Muscle of leg (tissue), 3 donors: ENCODE measurements at regions not wholly inside any gene's neighbourhood (a gene's known extent, or its start where the extent isn't known, plus 50 kb on each side); places are given as distances from the start of the nearest gene placed in this dataset.
A peak's percentile ranks its signal among the peaks of the same experiment; 100 is the strongest.

Experiments
- DNase-seq: peaks from one replicate; pipeline ENCODE4 v3.0.0; 2013
- H3K27ac ChIP-seq: one replicate; pipeline ENCODE4 v1.5.1; 2013; ENCODE audit warnings: mild to moderate bottlenecking, low read length, control low read depth
- H3K27me3 ChIP-seq: one replicate; pipeline ENCODE4 v1.6.1; 2013; ENCODE audit warnings: low read length; ENCODE audit not compliant: control insufficient read depth, insufficient read depth
- H3K36me3 ChIP-seq: one replicate; pipeline ENCODE4 v1.6.1; 2013; ENCODE audit warnings: low read length; ENCODE audit not compliant: control insufficient read depth, insufficient read depth
- H3K4me1 ChIP-seq: one replicate; pipeline ENCODE4 v1.6.1; 2013; ENCODE audit warnings: low read length; ENCODE audit not compliant: control insufficient read depth, insufficient read depth
- H3K4me3 ChIP-seq: one replicate; pipeline ENCODE4 v1.5.1; 2013; ENCODE audit warnings: low read length, control low read depth
- H3K9me3 ChIP-seq: replicated peaks from 2 replicates; pipeline ENCODE4 v1.6.1; 2013; ENCODE audit warnings: low read depth, low read length; ENCODE audit not compliant: control insufficient read depth
- WGBS: methylation state at CpG from one replicate; pipeline ENCODE4 v1.1.5; 2013; ENCODE audit warnings: missing lambda C conversion rate; ENCODE audit not compliant: insufficient coverage; 5-methylcytosine and 5-hydroxymethylcytosine counted together

DNA sequence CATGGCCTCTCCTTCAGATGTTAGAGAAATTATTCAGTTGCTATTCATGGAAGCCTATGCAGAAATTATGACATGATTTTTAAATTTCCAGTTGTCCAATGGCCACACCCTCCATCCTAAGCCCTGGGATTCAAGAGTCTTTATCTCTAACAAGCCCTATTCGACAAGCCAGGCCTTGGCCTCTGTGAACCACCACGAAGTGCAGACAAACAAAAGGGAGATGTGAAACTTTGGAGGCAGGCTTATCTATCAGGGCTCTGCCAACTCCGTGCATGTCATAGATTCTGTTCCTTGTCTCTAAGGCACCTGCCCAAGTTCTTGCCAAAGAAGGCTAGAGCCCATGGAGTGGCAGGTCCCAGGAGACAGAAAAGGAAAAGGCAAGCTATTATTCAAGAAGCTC lies 212.4 kb upstream of the ADAMTS9 start:
- Histone ChIP-seq H3K9me3 (no peaks in the 10 kb centered on the region), H3K27me3 (no peaks in the 10 kb centered on the region), H3K36me3 (no peaks in the 10 kb centered on the region), H3K4me1 (peaks cover 31% of the 10 kb centered on the region), H3K27ac (peak overlapping the region; percentile 69), H3K4me3 (no peak overlapping the region)
- DNase-seq = peak; percentile 50
- 73% methylated on average over 3 of the region's 3 CpGs for WGBS

DNA sequence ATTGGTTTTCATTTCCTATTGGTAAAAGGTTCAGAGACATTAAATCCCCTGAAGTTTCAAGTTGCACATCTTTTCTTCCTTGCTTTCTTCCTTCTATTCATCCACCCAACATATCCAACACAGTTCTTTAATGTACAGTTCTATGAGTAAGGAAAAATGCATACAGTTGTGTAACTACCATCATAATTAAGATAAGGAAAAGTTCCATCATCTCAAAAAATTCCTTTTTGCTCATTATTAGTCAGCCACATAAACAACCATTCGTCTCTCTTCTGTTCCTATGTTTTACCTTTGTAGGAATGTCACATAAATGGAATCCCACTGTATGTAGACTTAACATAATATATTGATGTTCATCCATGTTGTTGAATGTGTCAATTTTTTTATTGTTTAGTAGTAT lies 211.1 kb upstream of the ADAMTS9 start:
- Histone ChIP-seq H3K36me3 (no peaks in the 10 kb centered on the region), H3K27ac (no peak overlapping the region), H3K4me3 (no peak overlapping the region), H3K4me1 (peaks cover 35% of the 10 kb centered on the region), H3K27me3 (no peaks in the 10 kb centered on the region), H3K9me3 (no peaks in the 10 kb centered on the region)
- no peak for DNase-seq
- WGBS = no CpG with 5 or more reads among the region's 1 CpG

DNA sequence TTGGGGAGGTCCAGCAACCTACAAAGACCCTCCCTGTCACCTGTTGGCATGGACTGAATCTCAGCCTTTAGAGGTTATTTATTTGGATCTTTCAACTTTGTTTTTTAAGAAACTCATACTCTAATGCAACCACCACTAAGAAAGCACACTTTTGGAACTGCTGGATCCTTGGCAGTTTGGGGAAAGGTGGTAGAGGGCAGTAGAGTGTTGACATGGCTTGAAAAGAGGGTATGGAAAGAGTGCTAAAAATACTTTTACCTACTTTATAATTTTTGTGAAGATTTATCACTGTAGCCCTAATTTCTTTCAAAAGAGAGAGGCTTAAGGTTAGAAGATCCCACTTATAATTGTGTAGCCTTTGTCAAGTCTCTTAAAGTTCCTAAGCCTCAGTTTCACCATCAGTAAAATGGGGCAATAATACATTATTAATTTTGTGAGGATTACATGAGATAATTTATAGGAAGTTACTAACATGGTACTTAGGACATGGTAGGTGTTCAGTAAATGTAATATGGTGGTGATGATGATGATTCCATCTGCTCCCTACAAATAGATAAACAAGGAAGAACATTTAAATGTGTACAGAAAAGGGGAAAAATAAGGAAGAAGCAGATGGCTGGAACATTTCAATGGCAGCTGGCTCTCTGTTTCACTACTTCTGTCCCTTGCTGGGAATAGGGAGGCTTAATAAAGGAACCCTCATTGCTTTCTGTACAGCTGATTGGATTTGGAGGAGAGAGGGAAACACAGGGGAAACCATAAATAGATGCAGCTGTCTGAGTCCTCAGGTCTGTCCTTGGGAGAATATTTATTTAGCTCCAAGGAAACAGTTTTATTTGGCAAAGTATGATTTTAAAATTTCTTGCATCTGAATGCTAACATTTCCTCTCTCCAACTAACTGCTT lies 208.4 kb upstream of the ADAMTS9 start:
- no peaks in the 10 kb centered on the region for H3K36me3 ChIP-seq
- DNase-seq = peak; percentile 99
- H3K27me3 ChIP-seq = no peaks in the 10 kb centered on the region
- peak overlapping the region; percentile 93 for H3K27ac ChIP-seq
- H3K9me3 ChIP-seq = no peaks in the 10 kb centered on the region
- H3K4me1 ChIP-seq = peaks cover 26% of the 10 kb centered on the region
- H3K4me3 ChIP-seq = no peak overlapping the region

DNA sequence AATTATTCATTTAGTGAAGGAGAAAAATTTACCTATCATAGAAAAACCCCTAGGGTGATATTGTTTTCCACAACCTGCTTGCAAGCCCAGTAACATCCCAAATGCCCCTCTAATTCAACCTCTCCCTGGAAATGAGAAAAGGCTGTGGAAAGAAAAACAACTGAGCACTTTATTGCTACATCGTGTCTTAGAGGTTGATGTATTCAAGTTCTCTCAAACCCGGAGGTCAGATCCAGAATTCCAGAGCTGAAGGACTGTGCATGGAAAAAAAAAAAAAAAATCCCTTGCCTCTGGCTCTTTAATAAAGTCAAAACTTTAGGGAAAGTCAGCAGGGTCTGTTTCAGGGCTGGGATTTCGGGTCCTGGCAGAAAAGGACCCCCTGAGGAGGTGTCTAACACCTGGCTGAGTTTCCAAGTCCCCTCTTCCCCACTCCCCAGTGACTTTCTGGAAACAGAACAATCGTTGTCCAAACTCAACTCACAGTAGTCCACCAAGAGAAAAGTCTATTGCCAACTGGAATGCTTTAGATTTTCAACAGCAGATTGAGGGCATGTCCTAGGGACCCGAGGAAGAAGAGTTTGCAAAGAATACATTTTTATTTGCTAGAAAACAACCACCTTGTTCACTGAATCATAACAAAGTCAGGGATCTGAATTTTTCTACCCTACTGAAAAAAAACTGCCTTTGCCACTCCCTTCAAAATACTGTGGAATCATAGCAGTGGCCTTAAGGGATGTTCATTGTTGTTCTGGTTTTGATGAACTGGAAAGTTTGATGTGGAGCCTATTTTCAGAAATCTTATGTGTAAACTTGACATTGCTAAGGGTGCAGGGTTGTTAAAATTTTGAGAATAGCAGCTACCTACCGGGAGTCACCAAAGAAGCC lies 207.5 kb upstream of the ADAMTS9 start:
- peak overlapping the region; percentile 93 for H3K27ac ChIP-seq
- no peaks in the 10 kb centered on the region for H3K9me3 ChIP-seq
- H3K4me3 ChIP-seq = no peak overlapping the region
- peaks cover 27% of the 10 kb centered on the region for H3K4me1 ChIP-seq
- H3K36me3 ChIP-seq = no peaks in the 10 kb centered on the region
- no CpG with 5 or more reads among the region's 6 CpGs for WGBS
- peak; percentile 90 for DNase-seq
- no peaks in the 10 kb centered on the region for H3K27me3 ChIP-seq

DNA sequence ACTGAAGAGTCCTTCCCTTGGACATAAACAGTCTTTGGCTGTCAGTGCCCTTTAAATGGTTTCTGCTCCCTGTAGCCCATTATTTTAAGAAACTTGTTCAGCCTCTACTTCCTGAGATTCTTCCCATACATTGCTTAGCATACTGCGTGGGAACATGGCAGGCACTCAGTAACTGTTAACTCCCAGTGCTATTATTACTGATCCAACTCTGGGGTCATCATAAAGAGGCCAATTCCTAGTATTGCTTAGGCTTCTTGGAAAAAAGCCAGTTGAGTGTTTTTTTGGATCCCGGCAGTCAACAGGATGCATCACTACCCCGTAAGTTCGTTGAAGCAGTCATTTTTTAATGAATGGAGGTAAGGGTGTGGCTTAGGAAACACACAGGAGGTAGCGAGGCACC lies 206.2 kb upstream of the ADAMTS9 start:
- peak overlapping the region; percentile 93 for H3K27ac ChIP-seq
- peak; percentile 83 for DNase-seq

DNA sequence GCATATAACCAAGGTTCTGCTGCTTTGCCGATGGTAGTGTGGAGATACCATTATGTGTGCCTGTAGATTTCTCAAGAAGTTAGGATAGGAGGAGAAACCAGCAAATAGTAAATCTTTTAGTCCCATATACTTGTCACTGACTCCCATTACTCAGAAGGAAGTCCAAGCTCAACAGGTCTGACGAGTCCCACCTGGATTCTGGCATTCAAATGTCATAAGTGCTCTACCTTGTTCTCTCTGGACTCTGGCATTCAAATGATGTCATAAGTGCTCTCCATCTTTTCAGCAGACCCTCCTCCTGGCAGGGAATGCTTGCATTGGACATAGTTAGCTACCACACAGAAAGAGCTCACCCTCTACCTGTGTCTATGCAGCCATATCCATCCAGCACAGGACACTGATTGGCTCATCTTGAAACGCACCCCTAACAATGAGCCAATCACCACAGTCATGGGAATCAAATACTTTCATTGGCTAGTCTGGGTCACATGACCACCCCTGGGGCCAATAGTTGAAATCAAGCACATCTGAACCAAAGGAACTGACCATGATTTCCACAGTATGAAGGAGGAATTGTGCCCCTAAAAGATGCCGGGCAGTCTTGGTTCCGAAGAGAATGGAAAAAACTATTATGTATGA lies 205.0 kb upstream of the ADAMTS9 start:
- no peaks in the 10 kb centered on the region for H3K9me3 ChIP-seq
- DNase-seq = no peak
- no peaks in the 10 kb centered on the region for H3K36me3 ChIP-seq
- peaks cover 30% of the 10 kb centered on the region for H3K4me1 ChIP-seq
- WGBS = 100% methylated on average over 1 of the region's 5 CpGs
- peak overlapping the region; percentile 22 for H3K27ac ChIP-seq
- no peaks in the 10 kb centered on the region for H3K27me3 ChIP-seq
- no peak overlapping the region for H3K4me3 ChIP-seq

More for the DNA sequence above, 206.2 kb upstream of the ADAMTS9 start:
- 43% methylated on average over 5 of the region's 5 CpGs for WGBS
- Histone ChIP-seq H3K9me3 (no peaks in the 10 kb centered on the region), H3K4me1 (peaks cover 31% of the 10 kb centered on the region), H3K4me3 (no peak overlapping the region), H3K27me3 (no peaks in the 10 kb centered on the region), H3K36me3 (no peaks in the 10 kb centered on the region)

DNA sequence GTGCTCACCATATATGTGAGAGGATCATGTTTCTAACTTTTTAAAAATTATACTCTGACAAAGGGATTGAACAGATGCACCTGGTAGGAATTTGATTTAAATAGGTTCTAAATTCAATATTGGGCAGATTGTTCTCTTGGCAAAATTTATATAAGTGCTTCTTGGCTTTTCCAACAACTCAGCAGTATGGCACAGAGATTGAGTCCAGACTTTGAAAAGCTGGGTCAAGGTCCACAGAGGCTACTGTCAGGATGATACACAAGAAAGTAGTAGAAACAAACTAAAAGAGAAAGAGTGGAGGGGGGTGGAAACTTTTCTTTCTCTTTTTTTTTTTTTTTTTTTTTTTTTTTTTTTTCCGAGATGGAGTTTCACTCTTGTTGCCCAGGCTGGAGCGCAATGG lies 203.2 kb upstream of the ADAMTS9 start:
- H3K27me3 ChIP-seq = no peaks in the 10 kb centered on the region
- peak overlapping the region; percentile 87 for H3K27ac ChIP-seq
- DNase-seq = no peak
- no peaks in the 10 kb centered on the region for H3K9me3 ChIP-seq
- H3K36me3 ChIP-seq = no peaks in the 10 kb centered on the region
- H3K4me1 ChIP-seq = peaks cover 28% of the 10 kb centered on the region
- WGBS = no CpG with 5 or more reads among the region's 2 CpGs
- no peak overlapping the region for H3K4me3 ChIP-seq

DNA sequence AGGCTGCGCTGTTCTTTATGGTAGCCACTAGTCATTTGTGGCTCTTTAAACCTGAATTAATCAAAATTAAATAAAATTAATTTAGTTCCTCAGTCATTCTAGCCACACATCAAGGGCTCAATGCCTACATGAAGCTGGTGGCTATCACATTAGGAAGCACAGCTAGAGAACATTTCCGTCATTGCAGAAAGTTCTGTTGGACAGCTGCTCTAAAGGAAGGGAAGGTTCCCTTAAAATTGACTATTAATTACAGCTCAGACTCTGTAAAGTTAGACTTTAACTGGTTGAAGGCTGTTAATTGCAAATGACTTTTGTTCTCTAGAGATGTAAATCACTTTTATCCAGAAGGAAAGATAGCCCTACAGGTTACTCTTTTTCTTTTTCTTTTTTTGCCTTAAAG lies 202.7 kb upstream of the ADAMTS9 start:
- Histone ChIP-seq H3K4me1 (peaks cover 24% of the 10 kb centered on the region), H3K27me3 (no peaks in the 10 kb centered on the region), H3K27ac (peak overlapping the region; percentile 87), H3K4me3 (no peak overlapping the region), H3K9me3 (no peaks in the 10 kb centered on the region), H3K36me3 (no peaks in the 10 kb centered on the region)
- WGBS = no CpG with 5 or more reads among the region's 2 CpGs
- peak; percentile 43 for DNase-seq

DNA sequence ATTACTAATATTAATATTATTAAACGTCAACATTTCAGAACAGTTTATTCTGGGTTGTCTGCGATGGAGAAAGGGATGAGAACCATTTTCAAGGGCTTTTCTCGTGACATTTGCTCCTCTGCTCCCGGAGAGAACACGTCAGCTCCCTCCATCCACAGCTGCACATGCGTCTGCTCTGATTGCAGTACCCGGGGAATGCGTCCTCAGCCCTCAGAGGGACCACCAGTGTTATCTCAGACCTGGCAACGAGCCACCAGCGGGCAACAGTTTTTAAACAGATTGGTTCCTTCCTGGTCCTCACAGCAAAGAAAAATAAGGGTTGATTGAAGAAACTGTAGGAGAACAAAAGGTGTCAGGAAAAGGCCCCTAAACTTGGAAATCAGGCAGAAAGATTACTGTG lies 202.2 kb upstream of the ADAMTS9 start:
- DNase-seq = peak; percentile 79
- Histone ChIP-seq H3K36me3 (no peaks in the 10 kb centered on the region), H3K27ac (peak overlapping the region; percentile 87), H3K9me3 (no peaks in the 10 kb centered on the region), H3K4me1 (peaks cover 19% of the 10 kb centered on the region), H3K4me3 (no peak overlapping the region), H3K27me3 (no peaks in the 10 kb centered on the region)
- 41% methylated on average over 7 of the region's 10 CpGs for WGBS
